ENCODE measurements at regions not wholly inside any gene's neighbourhood (a gene's known extent, or its start where the extent isn't known, plus 50 kb on each side); places are given as distances from the start of the nearest gene placed in this dataset.
A peak's percentile ranks its signal among the peaks of the same experiment; 100 is the strongest.

DNA sequence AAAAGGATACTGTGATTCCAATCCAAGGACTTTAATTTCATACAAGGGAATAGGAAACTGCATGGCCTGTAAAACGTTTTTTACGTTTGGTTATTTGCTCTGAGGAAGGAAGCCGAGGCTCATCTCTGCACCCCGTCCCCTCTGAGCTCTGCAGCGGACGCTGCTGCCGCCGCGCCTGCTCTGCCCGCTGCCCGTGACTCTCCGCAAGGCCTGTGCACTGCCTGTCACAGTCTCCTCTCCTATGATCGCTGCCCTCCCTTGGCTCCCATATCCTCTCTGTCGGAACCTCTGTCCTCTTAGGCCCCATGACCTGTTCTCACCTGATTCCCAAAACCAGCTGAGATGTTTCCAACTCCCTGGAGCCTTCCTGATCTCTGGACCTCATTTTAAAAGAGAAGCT, 320.3 kb upstream of the ZNF32 start:
- Histone ChIP-seq H3K9me3 (no peaks in the 10 kb centered on the region), H3K36me3 (no peaks in the 10 kb centered on the region), H3K4me3 (no peak overlapping the region), H3K4me1 (peaks cover 9 to 25% (median 16%) of the 10 kb centered on the region in 4 donors), H3K27me3 (no peaks in the 10 kb centered on the region), H3K27ac (replicated peaks in 1 of 4) (no peak overlapping the region)
- DNase-seq (ENCODE audit: extremely low spot score) = peak; percentile 64
- intact Hi-C loops (cut with DNase I) = no loop called here
- no peak for TF ChIP-seq EP300 (IDR thresholded peaks at IDR 0.05)
- no peak for TF ChIP-seq POLR2AphosphoS5 (IDR thresholded peaks at IDR 0.05)
- TF ChIP-seq, protein P1, sequence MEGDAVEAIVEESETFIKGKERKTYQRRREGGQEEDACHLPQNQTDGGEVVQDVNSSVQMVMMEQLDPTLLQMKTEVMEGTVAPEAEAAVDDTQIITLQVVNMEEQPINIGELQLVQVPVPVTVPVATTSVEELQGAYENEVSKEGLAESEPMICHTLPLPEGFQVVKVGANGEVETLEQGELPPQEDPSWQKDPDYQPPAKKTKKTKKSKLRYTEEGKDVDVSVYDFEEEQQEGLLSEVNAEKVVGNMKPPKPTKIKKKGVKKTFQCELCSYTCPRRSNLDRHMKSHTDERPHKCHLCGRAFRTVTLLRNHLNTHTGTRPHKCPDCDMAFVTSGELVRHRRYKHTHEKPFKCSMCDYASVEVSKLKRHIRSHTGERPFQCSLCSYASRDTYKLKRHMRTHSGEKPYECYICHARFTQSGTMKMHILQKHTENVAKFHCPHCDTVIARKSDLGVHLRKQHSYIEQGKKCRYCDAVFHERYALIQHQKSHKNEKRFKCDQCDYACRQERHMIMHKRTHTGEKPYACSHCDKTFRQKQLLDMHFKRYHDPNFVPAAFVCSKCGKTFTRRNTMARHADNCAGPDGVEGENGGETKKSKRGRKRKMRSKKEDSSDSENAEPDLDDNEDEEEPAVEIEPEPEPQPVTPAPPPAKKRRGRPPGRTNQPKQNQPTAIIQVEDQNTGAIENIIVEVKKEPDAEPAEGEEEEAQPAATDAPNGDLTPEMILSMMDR (IDR thresholded peaks at IDR 0.05) = no peak
- no peak for TF ChIP-seq POLR2A (IDR thresholded peaks at IDR 0.05; ENCODE audit: low read depth)
- WGBS = 81% methylated on average over 14 of the region's 14 CpGs

DNA sequence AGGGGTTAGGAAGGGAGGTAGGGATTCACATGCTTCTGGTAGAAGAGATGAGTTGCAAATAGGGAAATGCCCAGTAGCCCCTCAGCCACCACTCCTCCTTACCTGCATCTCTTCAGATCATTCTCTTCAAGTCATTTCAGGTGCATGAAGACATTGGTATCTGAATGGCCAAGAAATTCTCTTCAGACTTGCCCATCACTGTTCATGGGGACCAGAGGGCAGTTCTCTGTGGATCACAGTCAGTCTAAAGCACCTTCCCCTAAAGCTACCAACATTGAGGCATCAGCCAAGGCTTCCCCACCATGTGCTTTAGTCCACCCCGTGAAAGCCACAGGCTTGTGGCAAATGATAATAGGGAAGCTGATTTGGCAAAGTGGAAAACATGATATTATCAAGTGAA, 319.4 kb upstream of the ZNF32 start:
- Histone ChIP-seq H3K27me3 (no peaks in the 10 kb centered on the region), H3K4me1 (peaks cover 17 to 32% (median 22%) of the 10 kb centered on the region in 4 donors), H3K27ac (replicated peaks in 1 of 4) (no peak overlapping the region), H3K4me3 (no peak overlapping the region), H3K36me3 (no peaks in the 10 kb centered on the region), H3K9me3 (no peaks in the 10 kb centered on the region)
- no peak for TF ChIP-seq EP300 (IDR thresholded peaks at IDR 0.05)
- no peak for TF ChIP-seq POLR2AphosphoS5 (IDR thresholded peaks at IDR 0.05)
- TF ChIP-seq, protein P1 (IDR thresholded peaks at IDR 0.05) = no peak
- TF ChIP-seq POLR2A (IDR thresholded peaks at IDR 0.05; ENCODE audit: low read depth) = no peak
- intact Hi-C loops (cut with DNase I) = no loop called here
- WGBS = 89% methylated on average over 1 of the region's 1 CpG
- DNase-seq (ENCODE audit: extremely low spot score) = peak; percentile 79

DNA sequence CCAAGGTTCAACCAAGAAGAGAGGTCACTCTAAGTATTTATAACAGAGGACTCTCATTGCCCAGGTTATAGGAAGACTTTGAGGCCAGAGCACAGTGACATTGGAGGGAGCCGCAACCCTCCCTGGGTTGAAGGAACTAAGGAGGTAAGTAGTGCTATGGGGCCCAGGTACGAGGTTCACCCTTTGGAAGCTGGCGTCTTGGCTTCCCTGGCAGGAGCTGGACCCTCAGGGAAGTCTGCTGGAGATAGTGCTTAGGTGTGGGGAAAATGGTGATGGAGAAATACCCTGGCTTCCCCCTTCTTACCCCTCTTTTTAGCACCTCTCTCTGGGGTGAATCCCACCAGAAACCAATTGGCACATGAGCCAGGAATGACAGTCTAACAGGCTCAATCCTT, 317.9 kb upstream of the ZNF32 start:
- H3K9me3 ChIP-seq = no peaks in the 10 kb centered on the region
- DNase-seq (ENCODE audit: extremely low spot score) = peak; percentile 66
- no peaks in the 10 kb centered on the region for H3K36me3 ChIP-seq
- no peak overlapping the region for H3K4me3 ChIP-seq
- peaks cover 17 to 46% (median 26%) of the 10 kb centered on the region in 4 donors for H3K4me1 ChIP-seq
- WGBS = 85% methylated on average over 2 of the region's 3 CpGs
- H3K27ac ChIP-seq (replicated peaks in 1 of 4) = no peak overlapping the region
- intact Hi-C loops (cut with DNase I) = no loop called here
- H3K27me3 ChIP-seq = no peaks in the 10 kb centered on the region
- TF ChIP-seq, protein P1 (IDR thresholded peaks at IDR 0.05) = no peak
- no peak for TF ChIP-seq POLR2AphosphoS5 (IDR thresholded peaks at IDR 0.05)
- TF ChIP-seq POLR2A (IDR thresholded peaks at IDR 0.05; ENCODE audit: low read depth) = no peak

DNA sequence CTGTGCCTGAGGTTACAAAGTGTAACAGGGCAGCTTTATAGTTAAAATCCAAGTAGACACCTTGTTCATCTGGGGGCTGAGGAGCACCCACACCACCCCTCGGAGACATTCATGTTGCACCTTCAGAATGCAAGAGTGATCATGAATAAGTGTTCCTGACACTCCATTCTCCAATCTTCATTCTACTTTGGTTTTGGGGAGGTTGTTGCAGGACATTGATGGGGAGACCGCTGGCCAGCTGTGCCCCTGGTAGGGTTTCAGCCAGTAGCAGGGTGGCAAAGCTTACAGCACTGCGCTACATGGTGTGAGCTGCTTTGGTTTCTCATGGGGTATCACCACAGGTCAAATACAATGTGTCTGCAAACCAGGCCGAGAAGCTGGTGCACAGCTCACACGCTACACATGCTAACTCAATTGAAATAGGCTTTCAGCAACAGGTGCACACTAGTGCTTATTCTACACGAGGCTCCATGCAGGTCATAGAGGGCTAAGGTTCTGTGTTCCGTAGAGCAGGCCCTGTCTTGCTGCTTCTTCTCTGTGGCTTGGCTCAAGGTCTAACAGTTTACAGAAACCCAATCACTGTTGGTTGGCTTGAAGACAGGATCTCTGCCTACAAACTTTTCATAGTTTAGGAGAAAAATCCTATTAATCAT, 317.4 kb upstream of the ZNF32 start:
- TF ChIP-seq, protein P1 (IDR thresholded peaks at IDR 0.05) = no peak
- TF ChIP-seq EP300 (IDR thresholded peaks at IDR 0.05) (no peak), POLR2AphosphoS5 (IDR thresholded peaks at IDR 0.05) (no peak), POLR2A (IDR thresholded peaks at IDR 0.05; ENCODE audit: low read depth) (no peak)
- H3K27ac ChIP-seq (replicated peaks in 1 of 4) = peak overlapping the region in 2 of 4 donors; percentile 28 to 36
- peaks cover 17 to 47% (median 26%) of the 10 kb centered on the region in 4 donors for H3K4me1 ChIP-seq
- H3K36me3 ChIP-seq = no peaks in the 10 kb centered on the region
- no peaks in the 10 kb centered on the region for H3K27me3 ChIP-seq
- DNase-seq (ENCODE audit: extremely low spot score) = peak; percentile 70
- no peaks in the 10 kb centered on the region for H3K9me3 ChIP-seq
- H3K4me3 ChIP-seq = no peak overlapping the region
- 86% methylated on average over 5 of the region's 7 CpGs for whole genome bisulfite sequencing
- intact Hi-C loops (cut with DNase I) = no loop called here
